CD4-positive, alpha-beta T cell treated with Interleukin-2 at 100 ng/mL for 4 hours (primary cell): ENCODE measurements at regions not wholly inside any gene's neighbourhood (a gene's known extent, or its start where the extent isn't known, plus 50 kb on each side); places are given as distances from the start of the nearest gene placed in this dataset.

Experiments
- DNase-seq: peaks from one replicate; pipeline ENCODE4 v3.0.0-alpha.2; 2020; ENCODE audit warnings: low spot score

DNA sequence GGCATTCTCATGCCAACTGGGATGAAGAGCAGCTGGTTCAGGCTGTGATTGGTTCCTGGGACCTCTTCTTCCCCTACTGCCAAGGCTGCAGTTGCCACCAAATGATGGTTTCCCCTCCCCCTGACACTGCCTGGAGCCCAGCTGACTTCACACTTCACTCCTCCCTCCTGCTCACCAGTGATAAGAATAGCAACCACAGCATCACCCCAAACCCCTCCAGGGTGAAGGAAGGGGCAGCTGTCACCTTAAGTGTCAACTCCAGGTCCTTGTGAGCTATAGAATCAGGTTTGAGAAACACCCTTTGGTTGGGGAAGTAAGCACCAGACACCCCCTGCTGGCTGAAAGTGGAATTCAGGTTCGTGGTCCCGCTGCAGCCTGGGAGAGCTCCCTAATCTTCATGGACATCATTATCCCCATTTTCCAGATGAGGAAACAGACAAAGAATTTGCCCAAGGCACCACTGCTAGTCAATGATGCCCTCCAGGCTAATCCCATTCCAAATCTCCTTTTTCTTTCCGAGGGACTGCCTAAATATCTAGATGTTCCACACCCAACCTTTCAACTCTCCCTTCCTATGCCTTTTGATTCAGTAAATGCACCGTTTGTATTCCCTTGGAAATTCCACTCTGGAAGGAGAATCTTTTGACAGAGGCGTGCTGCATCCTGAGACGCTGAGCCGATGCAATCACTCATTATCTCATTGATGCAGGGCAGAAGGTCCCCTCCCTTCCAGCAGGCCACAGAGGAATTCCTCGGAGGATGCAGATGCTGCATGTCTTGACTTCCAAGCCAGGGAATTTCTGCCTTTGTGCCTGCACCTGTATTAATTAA lies 50.6 kb upstream of the UQCRFS1 start:
- DNase-seq: peak; percentile 51

DNA sequence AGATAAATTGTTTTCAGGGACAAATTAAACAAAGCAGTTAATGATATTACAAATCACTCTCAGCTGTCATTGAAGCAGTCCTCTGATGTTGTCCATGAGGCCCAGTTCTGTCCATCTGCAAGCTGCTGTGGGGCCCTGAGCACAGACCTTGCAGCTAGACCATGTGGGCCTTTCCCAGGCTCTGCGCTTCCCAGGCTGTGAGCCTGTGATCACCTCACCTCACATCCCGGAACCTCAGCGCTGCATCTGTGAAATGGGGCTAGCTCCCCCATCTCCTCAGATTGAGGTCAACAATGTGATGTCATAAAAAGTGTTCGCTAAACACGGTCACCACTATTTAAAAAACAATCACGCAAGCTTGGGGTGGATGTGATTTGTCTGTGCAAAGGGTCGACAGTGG lies 51.9 kb upstream of the UQCRFS1 start:
- DNase-seq: no peak

- DNase-seq: no peak
Observed at GRCh38 chr19:29265436-29265835, 52.5 kb upstream of the UQCRFS1 start.

- no peak for DNase-seq
Observed at GRCh38 chr19:29266001-29266400, 53.0 kb upstream of the UQCRFS1 start.

DNA sequence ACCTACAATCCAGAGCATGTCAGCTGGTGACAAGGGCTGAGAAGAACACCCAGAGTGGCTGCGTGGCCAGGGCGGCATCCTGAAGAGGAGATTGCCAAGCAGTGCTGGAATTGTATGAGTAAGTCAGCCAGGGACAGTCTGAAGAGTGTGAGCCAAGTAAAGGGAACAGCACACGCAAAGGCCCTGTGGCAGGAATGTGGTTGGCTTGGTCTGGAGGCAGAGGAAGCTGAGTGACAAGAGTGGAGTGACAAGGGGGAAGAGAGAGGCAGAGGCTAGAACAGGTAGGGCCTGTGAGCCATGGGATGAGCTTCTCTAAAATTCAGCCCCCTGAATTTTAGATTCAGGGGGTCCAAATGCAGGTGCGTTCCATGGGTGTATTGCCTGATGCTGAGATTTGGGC lies 53.7 kb upstream of the UQCRFS1 start:
- no peak for DNase-seq

DNA sequence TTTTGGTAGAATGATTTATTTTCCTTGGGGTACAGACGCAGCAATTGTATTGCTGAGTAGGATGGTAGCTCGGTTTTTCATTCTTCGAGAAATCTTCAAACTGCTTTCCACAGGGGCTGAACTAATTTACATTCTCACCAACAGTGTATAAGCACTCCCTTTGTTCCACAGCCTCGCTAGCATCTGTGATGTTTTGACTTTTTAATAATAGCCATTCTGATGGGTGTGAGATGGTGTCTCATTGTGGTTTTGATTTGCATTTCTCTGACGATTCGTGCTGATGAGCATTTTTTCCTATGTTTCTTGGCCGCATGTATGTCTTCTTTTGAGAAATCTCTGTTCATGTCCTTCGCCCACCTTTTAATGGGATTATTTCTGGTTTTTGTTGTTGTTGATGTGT lies 54.8 kb upstream of the UQCRFS1 start:
- DNase-seq: no peak

- DNase-seq: no peak
Observed at GRCh38 chr19:29268103-29268502, 55.2 kb upstream of the UQCRFS1 start.

DNA sequence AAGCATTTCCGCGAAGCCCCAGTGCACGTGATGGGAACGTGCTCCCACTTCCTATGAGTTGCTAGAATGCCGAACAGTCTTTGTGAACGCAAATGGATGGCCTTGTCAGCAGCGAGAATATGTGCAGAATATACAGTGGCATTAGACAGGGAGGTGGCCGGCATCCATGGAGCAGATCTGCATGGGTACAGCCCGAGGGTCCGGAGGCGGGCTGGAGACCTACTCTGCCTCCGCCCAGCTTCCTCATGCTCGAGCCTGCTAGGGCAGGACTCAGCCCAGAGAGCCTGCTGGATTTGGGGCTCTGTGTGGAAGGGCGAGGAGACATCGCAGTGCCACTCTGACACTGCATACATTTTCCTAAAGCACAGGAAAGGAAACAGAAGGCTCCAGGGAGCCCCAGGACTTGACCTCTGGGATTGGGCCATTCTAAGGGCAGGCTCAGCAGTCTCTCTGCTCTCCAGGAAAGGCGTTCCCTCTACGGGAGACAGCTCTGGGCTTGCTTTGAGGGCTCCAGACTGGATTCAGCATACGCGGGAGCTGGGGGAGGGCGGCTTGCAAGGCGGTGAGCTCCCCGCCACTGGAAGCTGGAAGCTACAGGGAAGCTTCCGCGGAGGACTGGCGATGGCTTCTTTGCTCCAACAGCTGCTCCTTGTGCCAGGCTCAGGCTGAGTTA lies 55.9 kb upstream of the UQCRFS1 start:
- no peak for DNase-seq

GRCh38 chr19:29269641-29270040 lies 56.7 kb upstream of the UQCRFS1 start:
- DNase-seq: no peak

DNA sequence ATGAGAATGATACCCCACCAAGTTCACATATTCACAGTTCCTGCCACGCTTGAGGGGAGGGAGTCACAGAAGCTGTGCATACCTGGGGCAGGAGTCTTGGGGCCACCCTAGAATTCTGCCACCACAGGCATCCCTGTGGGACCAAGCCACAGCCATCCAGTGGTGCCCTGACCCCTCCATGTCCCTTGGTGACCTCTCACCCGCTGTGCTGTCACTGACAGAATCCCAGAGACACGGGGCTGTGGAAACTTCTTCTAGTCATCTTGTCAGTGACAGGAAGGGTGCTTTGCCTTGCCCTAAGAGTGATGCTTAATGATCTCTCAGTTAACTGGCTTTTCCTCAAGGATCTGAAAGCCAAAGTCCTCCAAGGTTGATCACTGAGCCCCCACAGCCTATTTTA lies 58.4 kb upstream of the UQCRFS1 start:
- no peak for DNase-seq

- no peak for DNase-seq
Observed at GRCh38 chr19:29271911-29272310, 59.0 kb upstream of the UQCRFS1 start.

DNA sequence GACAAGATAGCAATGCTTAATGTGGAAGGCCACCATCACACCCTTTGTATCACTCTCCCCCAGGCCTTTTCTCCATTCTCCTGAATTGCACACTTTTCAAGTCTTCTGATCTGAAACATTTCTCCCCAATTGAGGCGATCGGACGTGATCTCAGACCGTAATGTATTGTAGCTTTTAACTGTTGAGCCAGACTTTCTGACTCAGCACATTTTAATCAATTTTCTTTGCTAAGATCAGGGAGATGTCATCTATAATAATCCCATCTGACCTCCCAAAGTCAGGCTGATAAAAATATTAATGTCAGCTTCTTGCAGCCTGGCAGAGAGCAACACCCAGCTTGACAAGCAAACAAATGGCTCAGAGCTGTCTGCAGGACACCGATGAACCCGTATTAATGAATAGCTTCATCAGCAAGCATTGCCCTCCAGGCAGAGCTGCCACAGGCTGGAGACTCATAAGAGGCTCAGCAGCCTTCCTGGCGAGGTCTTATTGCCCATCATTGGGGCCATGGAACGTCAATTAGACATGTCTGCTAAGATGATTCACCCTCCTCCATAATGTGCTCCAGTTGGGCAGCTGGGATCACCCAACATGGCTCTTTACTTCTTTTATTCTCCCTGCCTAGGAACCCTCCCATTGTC lies 60.2 kb upstream of the UQCRFS1 start:
- DNase-seq: no peak

DNA sequence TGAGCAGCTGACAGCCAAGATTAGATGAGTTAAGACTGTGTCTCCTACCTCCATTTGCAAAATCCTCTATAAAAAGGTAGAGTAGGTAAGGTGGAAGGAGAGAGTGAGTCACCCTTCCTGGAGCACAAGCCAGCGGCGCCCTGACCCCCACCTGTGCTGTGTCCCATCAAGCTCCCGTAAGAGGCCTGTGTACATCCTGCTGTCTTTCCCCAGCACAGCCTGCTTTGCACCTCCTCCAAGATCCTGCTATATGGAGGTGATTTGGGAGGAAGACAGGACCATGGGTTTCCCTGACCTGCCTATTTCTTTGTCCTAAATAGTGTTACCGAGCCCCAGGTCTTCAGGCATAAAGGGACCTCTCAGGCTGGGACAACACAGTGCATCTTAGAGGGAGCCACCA lies 62.3 kb upstream of the UQCRFS1 start:
- no peak for DNase-seq

GRCh38 chr19:29277102-29277501 lies 64.2 kb upstream of the UQCRFS1 start:
- DNase-seq: peak; percentile 70

DNA sequence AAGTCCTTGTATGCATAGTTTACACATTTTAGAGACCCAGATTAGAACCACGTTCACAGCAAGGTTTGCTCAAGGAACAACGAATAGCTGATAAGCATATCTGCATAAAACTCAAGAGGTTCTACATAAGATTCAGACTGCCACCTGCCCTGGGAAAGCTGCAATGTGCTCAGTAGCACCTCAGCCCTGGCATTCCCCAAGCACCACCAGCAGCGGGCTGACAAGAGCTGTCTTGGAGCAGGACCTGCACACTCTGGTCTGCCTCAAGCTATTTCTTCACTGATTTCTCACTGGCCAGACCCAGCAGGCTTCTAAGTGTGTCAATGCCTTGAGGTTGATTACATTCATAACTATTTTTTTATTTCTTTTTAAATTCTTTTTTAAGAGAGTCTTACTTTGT lies 65.8 kb upstream of the UQCRFS1 start:
- DNase-seq: no peak

GRCh38 chr19:29283366-29283765 lies 70.4 kb upstream of the UQCRFS1 start:
- no peak for DNase-seq

- DNase-seq: no peak
Observed at GRCh38 chr19:29285187-29285687, 72.3 kb upstream of the UQCRFS1 start.

DNA sequence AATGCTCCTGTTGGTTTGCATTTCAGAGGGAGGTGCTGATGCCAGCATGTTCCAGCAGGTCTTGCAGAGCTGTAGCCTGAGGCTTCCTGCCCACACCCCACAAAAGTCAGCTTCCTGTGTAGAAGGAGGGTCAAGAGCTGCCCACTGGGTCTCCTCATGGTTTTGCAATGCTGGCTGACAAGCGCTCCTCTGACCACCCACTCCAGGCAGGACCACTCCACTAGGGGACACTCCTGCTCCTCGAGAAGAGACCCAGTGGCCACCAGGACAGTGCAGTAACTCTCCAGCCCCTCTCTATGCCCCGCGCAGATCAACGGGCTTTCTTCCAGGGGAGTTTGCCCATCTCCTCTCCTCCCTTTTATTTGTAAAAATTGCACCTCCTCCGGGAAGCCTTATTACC lies 72.9 kb upstream of the UQCRFS1 start:
- DNase-seq: no peak

DNA sequence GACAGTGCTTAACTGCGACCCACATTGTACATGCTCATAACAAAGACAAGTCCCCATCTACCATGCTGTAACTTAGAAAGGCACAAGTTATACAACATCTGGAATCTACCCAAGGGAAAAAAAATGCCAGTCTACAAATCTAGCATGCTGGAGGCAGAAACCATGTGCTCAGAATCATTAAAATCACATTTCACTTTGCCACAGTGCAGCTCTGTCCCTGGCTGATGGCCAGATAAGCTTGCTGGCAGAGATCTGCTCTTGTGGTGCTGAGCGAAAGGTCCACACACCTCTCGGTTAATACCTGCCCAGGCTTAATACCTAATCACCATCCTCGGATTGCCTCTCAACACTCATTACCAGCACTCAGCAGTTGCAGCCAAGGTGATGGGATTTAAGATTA lies 74.1 kb upstream of the UQCRFS1 start:
- no peak for DNase-seq

DNA sequence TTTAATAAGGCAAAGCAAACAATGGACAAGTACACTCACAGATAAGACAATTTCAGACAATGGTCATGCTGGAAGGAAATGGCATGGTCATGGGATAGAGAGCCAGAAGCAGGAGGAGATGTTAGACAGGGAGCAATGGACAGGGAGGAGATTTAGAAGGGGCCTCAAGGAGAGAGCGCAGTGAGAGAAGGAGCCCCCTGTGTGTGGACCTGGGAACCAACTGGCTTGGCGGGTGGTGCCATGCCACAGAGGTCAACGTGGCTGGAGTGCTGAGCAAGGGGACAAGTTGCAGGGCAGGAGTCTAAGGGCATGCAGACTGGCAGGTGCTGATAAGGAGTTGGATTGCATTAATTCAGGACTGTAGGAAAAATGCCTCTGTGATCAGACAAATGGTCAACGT lies 75.3 kb upstream of the UQCRFS1 start:
- DNase-seq: no peak

DNA sequence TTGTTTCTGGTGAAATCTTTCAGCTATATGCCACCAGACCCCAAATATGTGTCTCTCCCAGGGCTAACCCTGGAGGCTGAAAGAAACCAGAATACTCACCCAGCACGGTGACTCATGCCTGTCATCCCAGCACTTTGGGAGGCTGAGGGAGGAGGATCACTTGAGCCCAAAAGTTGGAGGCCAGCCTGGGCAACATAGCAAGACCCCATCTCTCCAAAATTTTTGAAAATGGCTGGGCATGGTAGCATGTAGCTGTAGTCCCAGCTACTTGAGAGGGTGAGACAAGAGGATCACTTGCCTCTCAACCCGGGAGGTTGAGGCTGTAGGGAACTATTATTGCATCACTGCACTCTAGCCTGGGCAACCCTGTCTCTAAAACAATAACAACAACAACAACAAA lies 76.1 kb upstream of the UQCRFS1 start:
- DNase-seq: no peak

- DNase-seq: no peak
Observed at GRCh38 chr19:29290853-29291252, 77.9 kb upstream of the UQCRFS1 start.

DNA sequence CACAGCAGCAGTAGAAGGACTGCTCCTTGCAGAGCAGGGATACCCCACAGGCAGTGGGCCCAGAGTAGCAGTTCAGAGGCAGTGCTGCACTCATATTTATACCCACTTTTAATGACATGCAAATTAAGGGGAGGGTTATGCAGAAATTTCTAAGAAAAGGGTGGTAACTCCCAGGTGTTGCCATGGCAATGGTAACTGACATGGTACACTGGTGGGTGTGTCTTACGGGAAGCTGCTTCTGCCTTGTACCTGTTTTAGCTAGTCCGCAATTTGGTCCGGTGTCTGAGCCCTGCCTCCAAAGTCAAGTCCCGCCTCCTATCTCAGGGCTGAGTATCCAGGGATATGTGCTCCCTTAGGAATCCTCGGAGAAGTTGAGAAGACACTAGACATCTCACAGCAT lies 79.2 kb upstream of the UQCRFS1 start:
- no peak for DNase-seq
